A673 (cell line): ENCODE measurements at regions not wholly inside any gene's neighbourhood (a gene's known extent, or its start where the extent isn't known, plus 50 kb on each side); places are given as distances from the start of the nearest gene placed in this dataset.

Experiments used
- BruUV-seq: library from RNA; stranded (reverse); fragments of 400-500 nt; replicated peaks from 2 replicates; lab custom pipeline; 2021; lab: Mats Ljungman, UMichigan
- CTCF ChIA-PET: fragments of 300-600 bp; sonication (Branson Sonifier 250); formaldehyde crosslinking; loops from one replicate; lab custom pipeline; 2022; ENCODE audit warnings: antibody characterized with exemption; lab: Charles Lee
- POLR2A ChIA-PET: fragments of 300-600 bp; sonication (Branson Sonifier 250); formaldehyde crosslinking; loops from one replicate; lab custom pipeline; 2022; ENCODE audit warnings: antibody characterized with exemption; ENCODE audit not compliant: low non-redundant PET; lab: Charles Lee
- DNase-seq: peaks from one replicate; pipeline ENCODE4 v3.0.0-alpha.2; 2015; ENCODE audit warnings: low spot score
- H3K27ac ChIP-seq: fragments of 200-600 bp; sonication (generic); 2 replicates; pipeline ENCODE4 v1.5.1; 2016; ENCODE audit warnings: mixed run types, low read depth, mild to moderate bottlenecking, mixed read lengths, antibody characterized with exemption, low read length; ENCODE audit not compliant: poor library complexity, severe bottlenecking
- H3K27me3 ChIP-seq: fragments of 200-600 bp; sonication (generic); replicated peaks from 2 replicates; pipeline ENCODE4 v1.6.1; 2017; ENCODE audit warnings: mixed run types, low read depth, mild to moderate bottlenecking, mixed read lengths, antibody characterized with exemption, low read length; ENCODE audit not compliant: insufficient read depth, poor library complexity
- H3K36me3 ChIP-seq: fragments of 200-600 bp; sonication (generic); 2 replicates; pipeline ENCODE4 v1.6.1; 2016; ENCODE audit warnings: mixed run types, mild to moderate bottlenecking, mixed read lengths, antibody characterized with exemption, low read length; ENCODE audit not compliant: insufficient read depth, poor library complexity, severe bottlenecking
- H3K4me1 ChIP-seq: fragments of 200-600 bp; sonication (generic); 2 replicates; pipeline ENCODE4 v1.6.1; 2017; ENCODE audit warnings: mixed run types, mild to moderate bottlenecking, mixed read lengths, antibody characterized with exemption, low read length; ENCODE audit not compliant: insufficient read depth, poor library complexity, severe bottlenecking
- H3K4me3 ChIP-seq: fragments of 200-600 bp; sonication (generic); 2 replicates; pipeline ENCODE4 v1.5.1; 2016; ENCODE audit warnings: low read depth, mixed run types, mild to moderate bottlenecking, mixed read lengths, low read length; ENCODE audit not compliant: poor library complexity, severe bottlenecking
- H3K9me3 ChIP-seq: fragments of 200-600 bp; sonication (generic); 2 replicates; pipeline ENCODE4 v1.6.1; 2016; ENCODE audit warnings: mixed run types, low read depth, mild to moderate bottlenecking, mixed read lengths, antibody characterized with exemption, low read length; ENCODE audit not compliant: poor library complexity, severe bottlenecking
- CTCF ChIP-seq: fragments of 300-800, 200-600 bp; sonication (generic); conservative IDR thresholded peaks from 2 replicates; pipeline ENCODE4 v1.5.1; 2017; ENCODE audit warnings: low read depth, mild to moderate bottlenecking, antibody characterized with exemption, low read length, moderate library complexity, mixed read lengths
- EZH2 ChIP-seq: fragments of 200-600 bp; sonication (generic); IDR thresholded peaks from 2 replicates; pipeline ENCODE4 v1.6.1; 2017; ENCODE audit warnings: borderline replicate concordance, low read depth, mild to moderate bottlenecking, mixed read lengths, antibody characterized with exemption, low read length; ENCODE audit not compliant: poor library complexity, severe bottlenecking
- intact Hi-C: fragments of 100-400 bp; cut with micrococcal nuclease; formaldehyde crosslinking; loops from one replicate; pipeline ENCODE4 v1.10.0; 2022; ENCODE audit not compliant: unreplicated experiment

- ChIA-PET POLR2A (no interaction called here), CTCF (no interaction called here)
- Histone ChIP-seq H3K27me3 (no peaks in the 10 kb centered on the region), H3K27ac (no peak overlapping the region), H3K4me1 (no peaks in the 10 kb centered on the region), H3K9me3 (no peaks in the 10 kb centered on the region), H3K36me3 (no peaks in the 10 kb centered on the region), H3K4me3 (no peak overlapping the region)
- TF ChIP-seq EZH2 (no peak), CTCF (no peak)
- BruUV-seq = no TSS peak
- intact Hi-C loops = no loop called here
- DNase-seq = no peak
These were observed 266.4 kb downstream of the PYDC2 start for GRCh38 chr3:191727338-191727737.

DNA sequence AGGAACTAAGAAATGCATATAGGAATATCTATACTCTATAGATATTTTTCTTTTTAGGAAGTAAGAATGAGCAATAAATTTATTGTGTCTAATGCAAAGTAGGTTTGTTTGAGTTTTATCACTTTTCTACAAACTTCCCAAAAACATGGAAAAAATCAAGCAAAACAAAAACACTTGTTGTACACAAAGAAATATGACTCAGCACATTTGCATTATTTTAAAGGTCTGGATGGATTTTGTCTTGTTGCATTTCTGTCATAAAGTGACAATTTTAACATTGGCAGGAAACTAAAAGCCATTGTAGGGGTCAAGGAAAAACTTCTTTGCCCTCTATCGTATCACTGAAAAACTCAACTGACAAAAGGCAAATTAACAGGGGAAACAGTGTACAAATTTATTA, 267.2 kb downstream of the PYDC2 start:
- no peak overlapping the region for H3K4me3 ChIP-seq
- no peaks in the 10 kb centered on the region for H3K4me1 ChIP-seq
- H3K27me3 ChIP-seq = no peaks in the 10 kb centered on the region
- CTCF ChIA-PET = no interaction called here
- H3K9me3 ChIP-seq = no peaks in the 10 kb centered on the region
- intact Hi-C loops = no loop called here
- POLR2A ChIA-PET = no interaction called here
- no peaks in the 10 kb centered on the region for H3K36me3 ChIP-seq
- no peak for DNase-seq
- BruUV-seq = no TSS peak
- TF ChIP-seq CTCF (no peak), EZH2 (no peak)
- no peak overlapping the region for H3K27ac ChIP-seq

DNA sequence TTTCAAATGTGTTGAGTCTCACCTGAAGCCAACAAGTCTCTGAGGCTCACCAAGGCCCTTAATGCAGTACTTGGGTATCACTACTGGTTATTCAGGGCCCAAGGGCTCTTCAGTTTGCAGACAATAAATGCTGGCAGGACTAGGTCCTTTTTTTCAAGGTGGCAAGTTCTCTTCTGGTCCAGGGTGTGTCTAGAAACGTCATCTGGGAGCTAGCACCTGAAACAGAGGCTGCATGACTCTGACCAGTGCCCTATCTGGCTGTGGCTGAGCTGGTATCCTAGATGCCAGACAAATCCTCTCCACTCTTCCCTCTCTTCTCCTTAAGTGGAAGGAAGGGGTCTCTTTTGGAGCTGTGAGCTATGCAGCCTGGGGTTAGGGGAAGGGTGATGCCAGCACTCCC, 276.8 kb downstream of the PYDC2 start:
- no peak for TF ChIP-seq EZH2
- no peak for TF ChIP-seq CTCF
- ChIA-PET CTCF (no interaction called here), POLR2A (no interaction called here)
- no peaks in the 10 kb centered on the region for H3K4me1 ChIP-seq
- H3K4me3 ChIP-seq = no peak overlapping the region
- H3K9me3 ChIP-seq = no peaks in the 10 kb centered on the region
- intact Hi-C loops = no loop called here
- no peaks in the 10 kb centered on the region for H3K36me3 ChIP-seq
- no peak overlapping the region for H3K27ac ChIP-seq
- no peak for DNase-seq
- no peaks in the 10 kb centered on the region for H3K27me3 ChIP-seq
- BruUV-seq = no TSS peak
